IgD-negative memory B cell (primary cell): ENCODE measurements at regions not wholly inside any gene's neighbourhood (a gene's known extent, or its start where the extent isn't known, plus 50 kb on each side); places are given as distances from the start of the nearest gene placed in this dataset.
A peak's percentile ranks its signal among the peaks of the same experiment; 100 is the strongest.

Experiments used
- H3K27ac Mint-ChIP-seq, 3 donors: one replicate each; pipeline ENCODE4 v1.8.0; 2020 to 2022; ENCODE audit warnings: mild to moderate bottlenecking in 3 of 3, mixed read lengths in 3 of 3, moderate library complexity in 1 of 3
- H3K27me3 Mint-ChIP-seq: one replicate; pipeline ENCODE4 v1.8.0; 2021; ENCODE audit warnings: mixed read lengths
- H3K36me3 Mint-ChIP-seq: one replicate; pipeline ENCODE4 v1.8.0; 2020; ENCODE audit warnings: mild to moderate bottlenecking, mixed read lengths
- H3K4me1 Mint-ChIP-seq, 3 donors: one replicate each; pipeline ENCODE4 v1.8.0; 2020 to 2022; ENCODE audit warnings: mixed read lengths in 3 of 3, mild to moderate bottlenecking in 1 of 3
- H3K4me3 Mint-ChIP-seq, 4 donors: one replicate each; pipeline ENCODE4 v1.8.0; 2020 to 2022; ENCODE audit warnings: mild to moderate bottlenecking in 4 of 4, mixed read lengths in 4 of 4, moderate library complexity in 3 of 4
- H3K9me3 Mint-ChIP-seq, 3 donors: one replicate each; pipeline ENCODE4 v1.8.0; 2020 to 2021; ENCODE audit warnings: mixed read lengths in 3 of 3, mild to moderate bottlenecking in 1 of 3

DNA sequence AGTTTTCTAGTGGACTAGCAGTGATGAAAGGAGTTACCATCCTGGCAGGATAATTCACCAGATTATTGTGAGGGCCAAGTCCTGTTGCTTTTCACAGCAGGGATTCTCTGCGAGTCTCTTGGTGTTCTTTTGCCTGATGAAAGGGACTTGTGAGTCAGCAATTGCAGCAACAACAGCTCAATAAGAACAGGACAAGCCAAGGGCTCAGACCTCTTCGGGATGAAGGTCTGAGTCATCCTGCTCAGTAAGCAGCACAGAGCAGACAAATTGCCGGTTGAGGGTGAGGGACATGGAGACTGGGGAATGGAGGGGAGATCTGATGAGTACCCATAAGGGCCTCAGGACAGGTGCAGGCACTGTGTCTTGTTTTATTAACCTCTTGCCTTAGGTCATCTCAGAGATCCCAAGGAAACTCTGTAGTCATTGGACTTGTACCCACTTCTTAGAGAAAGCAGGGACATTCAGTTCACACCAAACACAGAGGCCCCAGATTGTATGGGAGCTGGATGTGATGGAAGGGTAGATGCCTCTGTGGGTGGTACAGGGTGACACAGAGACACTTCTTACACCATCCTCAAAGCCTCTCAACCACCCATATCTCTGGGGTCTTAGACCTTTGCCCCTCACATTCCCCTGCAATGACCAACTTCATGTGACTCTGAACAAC is 173.8 kb upstream of the TLE3 start:
- no peak overlapping the region for H3K4me3 Mint-ChIP-seq
- H3K9me3 Mint-ChIP-seq: no peaks in the 10 kb centered on the region
- H3K36me3 Mint-ChIP-seq: no peaks in the 10 kb centered on the region
- H3K4me1 Mint-ChIP-seq: peaks cover 28 to 32% (median 30%) of the 10 kb centered on the region in 3 donors
- H3K27me3 Mint-ChIP-seq: peaks cover 29% of the 10 kb centered on the region
- H3K27ac Mint-ChIP-seq: no peak overlapping the region

DNA sequence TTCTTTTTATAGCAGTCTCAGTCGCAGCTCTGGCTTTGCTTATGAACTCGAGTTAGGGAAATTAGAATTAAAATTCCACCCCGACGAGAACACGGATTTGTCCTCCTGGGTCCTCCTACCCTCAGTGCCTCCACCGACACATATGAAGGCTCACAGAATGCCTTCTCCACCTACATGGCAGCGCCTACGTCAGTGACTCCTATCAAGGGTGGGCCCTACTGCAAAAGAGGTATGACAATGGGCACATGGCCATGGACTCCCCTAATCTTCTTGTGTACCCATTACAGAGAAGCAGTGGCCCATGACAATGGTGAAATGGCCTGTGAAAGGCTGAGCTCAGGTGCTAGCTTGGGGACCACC is 173.0 kb upstream of the TLE3 start:
- H3K9me3 Mint-ChIP-seq: no peaks in the 10 kb centered on the region
- H3K27me3 Mint-ChIP-seq: peaks cover 31% of the 10 kb centered on the region
- no peak overlapping the region for H3K27ac Mint-ChIP-seq
- no peaks in the 10 kb centered on the region for H3K36me3 Mint-ChIP-seq
- H3K4me3 Mint-ChIP-seq: no peak overlapping the region
- H3K4me1 Mint-ChIP-seq: peaks cover 28 to 37% (median 32%) of the 10 kb centered on the region in 3 donors

DNA sequence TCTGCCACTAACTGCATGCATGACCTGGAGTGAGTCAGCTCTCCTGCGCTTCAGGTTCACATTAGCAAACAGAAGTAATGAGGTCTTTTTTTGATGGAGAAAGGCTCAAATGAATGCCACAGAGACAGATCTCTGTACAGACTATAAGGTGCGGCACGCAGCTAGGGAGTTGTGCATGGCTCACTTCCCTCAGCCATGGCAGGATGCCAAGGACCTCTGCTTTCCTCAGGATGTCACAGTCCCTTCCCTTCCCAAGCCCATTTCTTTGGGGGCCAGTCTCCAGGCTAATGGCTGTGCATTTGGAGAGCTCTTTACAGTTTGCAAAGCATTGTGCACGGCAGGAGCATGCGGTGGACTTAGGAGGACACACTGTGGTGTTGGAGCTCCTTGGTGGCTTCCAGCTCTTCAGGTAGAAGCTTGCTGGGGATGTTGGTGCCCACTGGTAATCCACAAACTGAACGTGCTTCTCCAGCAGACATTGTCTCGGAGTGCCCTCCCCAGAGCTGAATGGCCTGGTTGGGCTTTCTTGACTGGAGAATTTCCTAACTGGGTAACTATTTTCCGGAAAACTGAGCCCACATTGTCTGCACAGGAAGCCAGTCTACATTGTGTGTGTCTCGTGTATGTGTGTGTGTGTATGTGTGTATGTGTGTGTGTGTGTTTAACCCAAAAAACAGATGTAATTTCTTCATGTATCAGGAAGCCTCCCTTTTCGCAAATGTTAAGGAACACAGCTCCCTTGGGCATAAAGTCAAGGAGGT is 172.5 kb upstream of the TLE3 start:
- Mint-ChIP-seq H3K9me3 (no peaks in the 10 kb centered on the region), H3K4me3 (peak overlapping the region in 1 of 4 donors; percentile 24), H3K4me1 (peaks cover 28 to 40% (median 35%) of the 10 kb centered on the region in 3 donors), H3K36me3 (no peaks in the 10 kb centered on the region), H3K27me3 (peaks cover 31% of the 10 kb centered on the region), H3K27ac (no peak overlapping the region)

DNA sequence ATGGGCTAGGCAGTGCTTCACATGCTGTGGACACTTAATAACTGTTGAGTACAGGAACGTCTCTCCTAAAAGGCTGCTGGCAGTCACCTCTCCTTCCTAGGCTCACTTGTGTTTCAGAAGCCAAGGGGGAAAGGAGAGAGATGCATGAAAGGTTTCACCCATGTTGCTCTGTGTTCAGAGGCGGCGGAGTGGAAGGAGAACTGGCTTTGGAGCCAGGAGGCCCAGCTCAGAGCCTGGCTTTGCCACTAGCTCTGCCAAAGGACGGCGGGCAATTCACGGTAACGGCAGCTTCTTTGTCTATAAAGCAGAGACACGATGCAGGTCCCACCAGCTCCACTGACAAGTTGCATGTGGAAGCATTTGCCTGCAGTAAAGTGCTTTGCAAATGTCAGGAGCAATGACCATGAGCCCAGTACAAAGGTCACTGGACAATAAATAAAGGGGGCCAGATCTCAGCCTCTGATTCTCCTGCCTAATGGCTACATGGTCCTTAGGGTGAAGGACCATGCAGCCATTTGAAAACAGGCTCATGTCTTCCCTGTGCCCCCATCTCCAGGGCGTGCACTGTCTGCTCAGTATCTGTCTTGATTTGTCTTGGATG is 171.7 kb upstream of the TLE3 start:
- H3K27me3 Mint-ChIP-seq: peaks cover 31% of the 10 kb centered on the region
- H3K4me1 Mint-ChIP-seq: peaks cover 29 to 43% (median 40%) of the 10 kb centered on the region in 3 donors
- no peaks in the 10 kb centered on the region for H3K9me3 Mint-ChIP-seq
- no peak overlapping the region for H3K27ac Mint-ChIP-seq
- peak overlapping the region in 1 of 4 donors; percentile 24 for H3K4me3 Mint-ChIP-seq
- H3K36me3 Mint-ChIP-seq: no peaks in the 10 kb centered on the region

DNA sequence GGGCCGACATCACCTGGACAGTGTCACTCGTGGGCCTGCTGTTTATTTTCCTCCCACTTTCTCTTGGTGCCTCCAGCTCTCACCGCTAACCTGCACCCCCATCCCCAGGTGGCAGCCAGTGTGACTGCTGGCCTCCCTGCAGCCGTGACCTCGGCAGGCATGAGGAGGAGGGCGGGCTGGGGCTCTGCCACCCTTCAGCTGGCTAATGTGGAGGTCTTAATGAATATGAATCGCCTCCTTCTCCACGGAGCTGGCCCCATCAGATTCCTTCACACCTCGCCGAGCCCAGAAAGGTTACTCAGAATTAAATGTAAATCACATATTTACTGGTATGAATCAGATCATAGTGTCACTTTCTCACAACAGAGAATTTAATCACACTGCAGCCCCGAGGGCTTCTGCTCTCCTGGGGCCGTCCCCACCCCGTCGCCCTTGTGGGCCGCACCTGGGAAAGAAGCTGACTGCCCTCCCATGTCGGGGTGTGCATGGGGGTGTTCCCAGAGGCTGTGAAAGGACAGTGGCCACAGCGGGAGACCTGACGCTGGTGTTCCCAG is 171.1 kb upstream of the TLE3 start:
- peaks cover 31% of the 10 kb centered on the region for H3K27me3 Mint-ChIP-seq
- peak overlapping the region in 1 of 4 donors; percentile 69 for H3K4me3 Mint-ChIP-seq
- peaks cover 31 to 46% (median 44%) of the 10 kb centered on the region in 3 donors for H3K4me1 Mint-ChIP-seq
- no peaks in the 10 kb centered on the region for H3K9me3 Mint-ChIP-seq
- H3K36me3 Mint-ChIP-seq: no peaks in the 10 kb centered on the region
- peak overlapping the region in 1 of 3 donors; percentile 45 for H3K27ac Mint-ChIP-seq

DNA sequence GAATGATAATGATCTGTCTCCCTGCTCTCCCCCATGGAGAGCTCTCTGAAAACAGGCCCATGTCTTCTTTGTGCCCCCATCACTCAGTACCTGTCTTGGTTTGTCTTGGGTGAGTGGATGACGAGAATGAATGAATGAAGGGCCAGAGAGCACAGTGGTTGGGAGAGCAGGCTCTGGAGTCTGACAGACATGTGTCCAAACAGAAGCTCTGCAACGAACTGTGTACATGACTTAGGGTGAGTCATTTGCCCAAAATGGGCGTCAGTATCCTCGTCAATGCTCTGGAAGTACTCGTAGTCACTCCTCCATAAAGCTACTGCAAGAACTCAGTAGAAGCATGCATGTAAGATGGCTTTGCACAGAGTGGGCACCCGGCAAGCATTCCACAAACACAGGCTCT is 170.2 kb upstream of the TLE3 start:
- H3K4me1 Mint-ChIP-seq: peaks cover 35 to 54% (median 48%) of the 10 kb centered on the region in 3 donors
- peaks cover 31% of the 10 kb centered on the region for H3K27me3 Mint-ChIP-seq
- H3K27ac Mint-ChIP-seq: no peak overlapping the region
- H3K36me3 Mint-ChIP-seq: no peaks in the 10 kb centered on the region
- peak overlapping the region in 2 of 4 donors; percentile 29 to 35 for H3K4me3 Mint-ChIP-seq
- no peaks in the 10 kb centered on the region for H3K9me3 Mint-ChIP-seq

DNA sequence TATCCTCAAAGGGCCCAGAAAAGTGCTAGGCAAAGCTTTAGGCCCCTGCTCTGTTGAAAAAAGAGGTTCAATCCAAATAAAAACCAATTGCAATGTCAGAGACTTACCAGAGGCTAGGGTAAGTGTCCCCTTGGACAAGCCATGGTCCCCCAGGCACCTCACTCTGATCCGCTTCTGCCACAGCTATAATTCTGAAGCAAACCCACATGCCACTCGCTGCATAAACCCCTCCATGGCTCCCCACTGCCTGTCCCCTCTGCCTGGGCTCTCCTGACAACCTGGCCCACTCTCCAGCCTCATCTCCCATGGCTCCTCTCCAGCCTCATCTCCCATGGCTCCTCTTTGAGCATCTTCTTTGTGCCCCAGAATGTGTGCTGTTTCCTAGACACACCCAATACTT is 169.6 kb upstream of the TLE3 start:
- H3K4me1 Mint-ChIP-seq: peaks cover 41 to 60% (median 53%) of the 10 kb centered on the region in 3 donors
- H3K4me3 Mint-ChIP-seq: peak overlapping the region in 1 of 4 donors; percentile 29
- H3K27me3 Mint-ChIP-seq: peaks cover 31% of the 10 kb centered on the region
- H3K27ac Mint-ChIP-seq: no peak overlapping the region
- no peaks in the 10 kb centered on the region for H3K36me3 Mint-ChIP-seq
- H3K9me3 Mint-ChIP-seq: no peaks in the 10 kb centered on the region

DNA sequence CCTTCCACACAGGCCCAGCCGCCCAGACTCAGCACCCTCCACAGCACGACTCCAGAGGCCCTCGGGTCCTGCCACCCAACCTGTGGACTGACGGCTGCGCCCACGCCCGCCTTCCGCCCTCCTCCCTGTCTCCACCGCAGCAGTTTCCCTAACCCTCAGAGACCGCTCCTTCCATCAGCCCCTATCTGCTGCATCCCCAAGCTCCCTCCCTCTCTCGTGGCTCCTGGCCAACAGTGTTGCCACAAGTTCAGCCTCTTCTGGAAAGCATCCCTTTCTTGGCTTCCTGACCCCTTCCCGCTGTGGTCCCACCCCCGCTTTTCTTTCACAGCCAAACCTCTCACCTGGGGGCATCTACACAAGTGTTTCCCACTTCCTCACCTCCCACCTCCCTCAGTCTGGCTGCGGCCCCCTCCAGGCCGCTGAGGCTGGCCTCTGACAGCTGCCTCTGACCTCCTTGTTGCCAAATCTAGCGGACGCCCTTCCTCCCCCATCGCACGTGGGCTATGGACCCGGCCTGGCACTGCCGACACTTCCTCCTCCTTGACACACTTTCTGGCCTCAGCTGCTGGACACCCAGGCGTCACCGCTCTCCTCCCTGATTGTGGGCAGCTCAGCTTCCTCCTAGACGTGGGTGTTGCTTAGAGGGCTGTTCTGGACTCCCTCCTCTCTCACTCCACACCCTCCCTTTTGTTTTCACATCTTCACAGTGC is 168.8 kb upstream of the TLE3 start:
- H3K4me1 Mint-ChIP-seq: peaks cover 48 to 64% (median 56%) of the 10 kb centered on the region in 3 donors
- H3K9me3 Mint-ChIP-seq: no peaks in the 10 kb centered on the region
- H3K36me3 Mint-ChIP-seq: no peaks in the 10 kb centered on the region
- H3K27me3 Mint-ChIP-seq: peaks cover 31% of the 10 kb centered on the region
- H3K27ac Mint-ChIP-seq: no peak overlapping the region
- peak overlapping the region in 2 of 4 donors; percentile 43 to 44 for H3K4me3 Mint-ChIP-seq

DNA sequence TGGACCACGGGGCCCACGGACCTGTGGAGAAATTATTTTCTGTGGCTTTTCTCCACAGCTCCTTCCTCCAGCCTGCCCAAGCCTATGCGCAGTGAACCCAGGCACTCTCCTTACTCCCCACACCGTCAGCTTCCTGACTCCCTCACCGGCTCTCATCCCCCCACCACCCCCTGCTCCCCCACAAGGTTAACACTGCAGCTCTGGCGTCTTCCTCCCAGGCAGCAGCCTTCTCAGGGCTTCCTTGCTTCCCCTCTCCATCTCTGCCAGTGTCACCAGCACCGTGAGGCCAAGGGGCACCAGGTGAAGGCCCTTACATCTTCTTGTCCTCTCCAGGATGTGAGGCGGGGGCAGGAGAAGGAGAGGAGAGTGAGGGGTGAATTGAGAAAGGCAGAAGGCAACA is 168.3 kb upstream of the TLE3 start:
- H3K27ac Mint-ChIP-seq: no peak overlapping the region
- no peak overlapping the region for H3K4me3 Mint-ChIP-seq
- H3K9me3 Mint-ChIP-seq: no peaks in the 10 kb centered on the region
- H3K27me3 Mint-ChIP-seq: peaks cover 31% of the 10 kb centered on the region
- H3K4me1 Mint-ChIP-seq: peaks cover 48 to 60% (median 55%) of the 10 kb centered on the region in 3 donors
- H3K36me3 Mint-ChIP-seq: no peaks in the 10 kb centered on the region

DNA sequence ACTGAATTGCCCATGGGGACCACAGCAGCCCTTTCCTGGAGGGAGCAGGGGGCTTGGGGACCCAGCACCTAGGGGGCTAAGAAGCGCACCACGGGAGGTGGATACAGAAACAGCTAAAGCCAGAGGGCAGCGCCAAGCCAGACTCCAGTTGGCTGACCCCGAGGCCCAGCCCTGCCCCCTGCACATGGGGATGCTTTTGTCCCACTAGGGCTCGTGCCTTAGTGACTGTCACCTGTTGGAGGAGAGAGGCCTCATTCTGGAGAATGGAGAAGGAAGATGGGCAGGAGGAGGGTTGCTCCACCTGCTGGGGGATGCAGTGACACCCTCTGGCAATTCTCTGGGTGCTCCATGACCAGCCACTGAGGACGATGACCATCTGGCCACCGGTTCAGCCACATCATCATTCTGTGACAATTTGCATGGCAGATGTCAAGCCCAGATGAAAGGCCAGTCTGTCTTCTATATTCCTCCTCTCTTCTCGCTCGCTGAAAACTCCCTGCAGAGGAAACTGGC is 167.8 kb upstream of the TLE3 start:
- H3K9me3 Mint-ChIP-seq: no peaks in the 10 kb centered on the region
- H3K27me3 Mint-ChIP-seq: peaks cover 29% of the 10 kb centered on the region
- H3K36me3 Mint-ChIP-seq: no peaks in the 10 kb centered on the region
- peak overlapping the region in 2 of 4 donors; percentile 53 to 63 for H3K4me3 Mint-ChIP-seq
- H3K27ac Mint-ChIP-seq: no peak overlapping the region
- peaks cover 48 to 63% (median 51%) of the 10 kb centered on the region in 3 donors for H3K4me1 Mint-ChIP-seq

DNA sequence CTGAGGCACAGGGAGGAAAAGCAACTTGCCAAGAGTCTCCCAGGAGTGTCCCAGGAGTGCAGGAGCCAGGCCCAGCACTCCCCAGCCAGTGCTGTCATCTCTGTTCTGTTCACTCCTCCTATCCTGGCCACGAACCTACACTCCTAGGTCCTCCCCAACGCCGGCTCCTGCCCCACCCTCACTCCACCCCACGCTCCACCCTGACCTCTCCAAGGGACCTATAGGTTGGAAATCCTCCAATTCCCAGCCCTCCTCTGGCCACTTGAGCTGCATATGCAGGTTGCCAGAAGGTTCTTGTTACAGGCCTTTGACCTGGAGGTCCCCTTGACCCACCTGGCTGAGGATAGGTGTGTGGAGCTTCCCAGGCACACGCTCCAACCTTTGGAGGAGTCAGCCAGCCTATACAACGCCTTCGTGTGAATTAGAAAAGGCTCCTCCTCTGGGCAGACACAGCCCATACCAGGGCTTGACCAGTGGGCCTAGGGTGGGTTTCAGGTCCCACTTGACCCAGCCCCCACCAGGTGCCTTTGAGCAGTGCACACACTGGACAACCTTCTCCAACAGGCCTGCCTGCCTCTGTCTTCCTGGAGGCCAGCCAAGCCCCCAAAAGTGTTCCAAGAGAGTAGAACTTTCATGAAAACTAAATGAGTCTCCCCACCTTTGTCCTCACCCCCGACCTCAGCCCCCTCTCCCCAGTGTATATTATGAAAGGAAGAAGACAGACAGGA is 167.2 kb upstream of the TLE3 start:
- H3K36me3 Mint-ChIP-seq: no peaks in the 10 kb centered on the region
- no peaks in the 10 kb centered on the region for H3K9me3 Mint-ChIP-seq
- H3K4me1 Mint-ChIP-seq: peaks cover 54 to 68% (median 55%) of the 10 kb centered on the region in 3 donors
- H3K27me3 Mint-ChIP-seq: peaks cover 28% of the 10 kb centered on the region
- peak overlapping the region in 2 of 4 donors; percentile 53 to 63 for H3K4me3 Mint-ChIP-seq
- no peak overlapping the region for H3K27ac Mint-ChIP-seq

DNA sequence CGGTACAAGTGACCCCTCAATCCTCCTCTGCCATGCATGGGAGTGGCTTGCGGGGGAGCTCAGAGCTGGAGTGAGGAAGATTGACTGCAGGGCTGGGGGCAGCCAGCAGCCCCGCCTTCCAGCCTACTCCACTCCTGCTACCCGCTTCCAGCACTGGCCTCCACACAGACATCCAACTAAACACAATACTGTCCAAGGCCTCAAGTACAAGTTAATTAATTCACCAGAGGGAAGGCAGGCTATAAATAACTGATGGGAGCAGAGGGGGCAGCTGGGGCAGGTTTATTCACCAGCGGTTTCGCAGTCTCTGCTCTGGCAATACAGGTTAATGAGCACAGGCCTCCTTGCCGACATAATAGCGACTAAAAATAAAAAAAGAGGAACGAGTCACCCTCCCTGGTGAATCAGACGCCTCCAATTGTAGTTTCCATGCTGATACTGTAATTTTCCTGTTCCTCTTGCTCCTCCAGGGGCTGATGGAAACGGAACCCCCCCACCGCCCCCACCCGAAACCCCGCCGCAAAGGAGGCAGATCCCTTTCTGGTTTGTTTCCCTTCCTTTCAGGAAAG is 166.4 kb upstream of the TLE3 start:
- peaks cover 21% of the 10 kb centered on the region for H3K27me3 Mint-ChIP-seq
- peaks cover 60 to 72% (median 63%) of the 10 kb centered on the region in 3 donors for H3K4me1 Mint-ChIP-seq
- H3K4me3 Mint-ChIP-seq: peak overlapping the region in 2 of 4 donors; percentile 62 to 70
- no peak overlapping the region for H3K27ac Mint-ChIP-seq
- H3K36me3 Mint-ChIP-seq: no peaks in the 10 kb centered on the region
- no peaks in the 10 kb centered on the region for H3K9me3 Mint-ChIP-seq

DNA sequence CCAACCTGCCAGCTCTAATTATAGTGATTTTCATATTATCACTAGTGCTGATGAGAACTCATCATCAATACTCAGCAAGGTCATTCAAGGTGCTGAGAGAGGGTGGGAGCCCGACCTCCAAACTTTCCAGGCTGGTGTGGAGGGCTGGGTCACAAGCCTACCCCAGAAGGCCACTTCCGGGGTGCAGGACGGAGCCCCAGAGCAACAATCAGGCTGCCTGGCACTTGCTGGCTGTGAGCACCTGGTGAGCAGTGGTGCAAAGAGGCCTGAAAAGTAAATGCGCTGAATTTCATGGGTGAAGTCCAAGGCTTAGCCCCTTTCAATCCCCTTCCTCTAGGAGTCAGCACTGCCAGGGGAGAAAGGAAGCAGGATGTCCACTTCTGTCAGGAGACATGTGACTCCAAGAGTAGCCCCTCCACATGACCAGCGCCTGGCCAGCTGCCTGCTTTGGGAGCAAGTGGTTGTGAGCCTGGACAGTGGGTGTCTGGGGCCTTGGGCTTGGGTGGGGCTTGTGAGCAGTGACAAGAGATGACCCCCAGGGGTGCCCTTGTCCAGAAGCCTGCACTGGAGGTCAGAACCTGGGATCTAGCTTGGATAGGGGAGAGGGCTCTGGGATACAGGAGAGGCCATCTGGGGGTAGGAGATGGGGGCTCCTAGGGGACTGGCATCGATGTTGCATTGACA is 165.0 kb upstream of the TLE3 start:
- Mint-ChIP-seq H3K36me3 (no peaks in the 10 kb centered on the region), H3K4me3 (peak overlapping the region in 2 of 4 donors; percentile 19 to 66), H3K9me3 (no peaks in the 10 kb centered on the region), H3K27me3 (peaks cover 12% of the 10 kb centered on the region), H3K4me1 (peaks cover 59 to 72% (median 66%) of the 10 kb centered on the region in 3 donors), H3K27ac (no peak overlapping the region)
